Smooth muscle cell of the brain vasculature (primary cell): ENCODE measurements at regions not wholly inside any gene's neighbourhood (a gene's known extent, or its start where the extent isn't known, plus 50 kb on each side); places are given as distances from the start of the nearest gene placed in this dataset.
"Not testable (repeated sequence)": the region's sequence is repeated elsewhere in the genome, so short reads cannot be mapped to it uniquely, and the experiment has no call there.

Experiments
- DNase-seq: peaks from one replicate; pipeline ENCODE4 v3.0.0-alpha.2; 2012; ENCODE audit warnings: low read depth, low spot score

GRCh38 chr10:44114441-44114840 is 270.5 kb downstream of the CXCL12 start:
- no peak for DNase-seq

DNA sequence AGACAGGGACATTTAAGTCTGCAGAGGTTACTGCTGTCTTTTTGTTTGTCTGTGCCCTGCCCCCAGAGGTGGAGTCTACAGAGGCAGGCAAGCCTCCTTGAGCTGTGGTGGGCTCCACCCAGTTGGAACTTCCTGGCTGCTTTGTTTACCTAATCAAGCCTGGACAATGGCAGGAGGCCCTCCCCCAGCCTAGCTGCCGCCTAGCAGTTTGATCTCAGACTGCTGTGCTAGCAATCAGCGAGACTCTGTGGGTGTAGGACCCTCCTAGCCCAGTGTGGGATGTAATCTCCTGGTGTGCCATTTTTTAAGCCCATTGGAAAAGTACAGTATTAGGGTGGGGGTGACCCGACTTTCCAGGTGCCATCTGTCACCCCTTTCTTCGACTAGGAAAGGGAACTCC is 272.6 kb downstream of the CXCL12 start:
- DNase-seq, result not testable (repeated sequence)

- no peak for DNase-seq
Measured at GRCh38 chr10:44105696-44106095, 279.2 kb downstream of the CXCL12 start.

- no peak for DNase-seq
Measured at GRCh38 chr10:44102726-44103255, 282.1 kb downstream of the CXCL12 start.

DNA sequence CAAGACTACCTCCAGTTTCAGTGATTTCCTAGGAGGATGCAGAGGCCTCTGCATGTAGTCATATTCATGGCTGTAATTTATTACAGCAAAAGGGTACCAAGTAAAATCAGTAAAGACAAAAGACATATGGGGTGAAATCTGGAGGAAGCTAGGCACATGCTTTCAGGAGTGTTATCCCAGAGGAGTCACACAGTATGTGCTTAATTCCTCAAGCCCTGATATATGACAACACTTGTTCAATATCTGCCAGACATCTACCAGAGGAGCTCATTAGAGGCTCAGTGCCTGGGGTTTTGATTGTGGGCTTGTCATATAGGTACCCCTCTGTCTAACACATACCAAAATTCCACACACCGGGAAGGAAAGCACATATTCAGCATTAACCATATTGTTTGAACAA is 283.8 kb downstream of the CXCL12 start:
- no peak for DNase-seq

- DNase-seq, result no peak
Measured at GRCh38 chr10:44099511-44099910, 285.4 kb downstream of the CXCL12 start.

DNA sequence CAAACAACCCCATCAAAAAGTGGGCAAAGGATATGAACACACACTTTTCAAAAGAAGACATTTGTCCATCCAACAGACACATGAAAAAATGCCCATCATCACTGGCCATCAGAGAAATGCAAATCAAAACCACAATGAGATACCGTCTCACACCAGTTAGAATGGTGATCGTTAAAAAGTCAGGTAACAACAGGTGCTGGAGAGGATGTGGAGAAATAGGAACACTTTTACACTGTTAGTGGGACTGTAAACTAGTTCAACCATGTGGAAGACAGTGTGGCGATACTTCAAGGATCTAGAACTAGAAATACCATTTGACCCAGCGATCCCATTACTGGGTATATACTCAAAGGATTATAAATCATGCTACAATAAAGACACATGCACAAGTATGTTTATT is 288.7 kb downstream of the CXCL12 start:
- not testable (repeated sequence) for DNase-seq

DNA sequence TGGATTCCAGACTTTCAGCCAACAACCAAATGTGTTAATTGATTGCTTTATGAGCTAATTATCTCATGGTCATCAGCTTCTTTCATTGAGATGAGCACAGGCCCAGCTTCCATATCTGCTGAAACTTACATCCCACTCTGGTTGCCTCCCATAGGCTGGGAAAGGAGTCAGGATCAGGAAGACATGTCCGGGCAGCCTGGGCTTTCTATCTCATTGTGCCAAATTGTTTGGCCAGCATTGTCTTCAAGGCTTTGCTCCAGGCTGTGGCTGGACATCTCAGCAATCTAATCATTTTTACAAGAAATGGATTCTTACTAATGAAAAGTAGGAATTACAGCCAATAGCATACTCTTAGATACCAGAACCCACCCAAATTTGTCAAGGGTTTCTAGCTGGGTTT is 295.2 kb downstream of the CXCL12 start:
- DNase-seq, result no peak

GRCh38 chr10:44087403-44087802 is 297.5 kb downstream of the CXCL12 start:
- DNase-seq, result no peak

GRCh38 chr10:44083719-44084400 is 301.0 kb downstream of the CXCL12 start:
- DNase-seq, result no peak

DNA sequence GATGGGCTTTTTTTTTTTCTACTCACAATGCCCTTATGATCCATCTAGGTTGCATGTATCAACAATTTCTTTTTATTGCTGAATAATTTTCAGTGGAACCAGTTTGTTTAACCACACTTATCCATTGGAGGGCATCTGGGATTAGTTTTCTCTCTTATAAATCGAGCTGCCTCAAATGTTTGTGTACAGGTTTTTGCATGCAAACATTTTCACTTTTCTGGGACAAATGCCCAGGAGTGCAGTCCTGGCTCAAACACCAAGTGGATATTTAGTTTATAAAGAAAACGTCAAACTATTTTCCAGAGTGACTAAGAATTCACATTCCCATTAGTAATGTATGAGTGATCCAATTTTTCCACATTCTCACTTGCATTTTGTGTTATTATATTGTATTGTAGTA is 313.4 kb downstream of the CXCL12 start:
- no peak for DNase-seq

DNA sequence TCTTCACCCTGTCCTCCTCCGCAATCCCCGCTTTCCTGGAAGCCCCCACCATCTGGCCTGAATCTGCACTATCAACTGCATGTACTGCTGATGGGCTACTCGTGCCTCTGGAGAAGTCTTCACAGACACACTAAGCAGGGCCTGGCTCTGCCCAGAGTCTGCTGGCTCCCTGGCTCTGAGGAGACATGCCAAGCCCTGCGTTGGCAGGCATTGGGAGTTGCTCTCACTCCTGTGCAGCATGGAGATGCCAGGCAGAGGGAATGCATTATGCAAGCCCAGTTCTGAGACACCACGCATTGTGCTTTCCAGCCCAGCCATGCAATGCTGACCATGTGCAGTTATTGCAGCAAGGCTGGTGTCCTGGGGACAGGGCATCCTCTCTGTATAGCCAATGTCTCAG is 314.6 kb downstream of the CXCL12 start:
- no peak for DNase-seq

- no peak for DNase-seq
Measured at GRCh38 chr10:44069573-44069972, 315.3 kb downstream of the CXCL12 start.

GRCh38 chr10:44068716-44069482 is 316.0 kb downstream of the CXCL12 start:
- no peak for DNase-seq

GRCh38 chr10:44067432-44067831 is 317.5 kb downstream of the CXCL12 start:
- no peak for DNase-seq

- no peak for DNase-seq
Measured at GRCh38 chr10:44066527-44067255, 318.2 kb downstream of the CXCL12 start.

GRCh38 chr10:44065788-44066526 is 318.9 kb downstream of the CXCL12 start:
- DNase-seq, result no peak

- DNase-seq, result no peak
Measured at GRCh38 chr10:44064987-44065787, 319.7 kb downstream of the CXCL12 start.

DNA sequence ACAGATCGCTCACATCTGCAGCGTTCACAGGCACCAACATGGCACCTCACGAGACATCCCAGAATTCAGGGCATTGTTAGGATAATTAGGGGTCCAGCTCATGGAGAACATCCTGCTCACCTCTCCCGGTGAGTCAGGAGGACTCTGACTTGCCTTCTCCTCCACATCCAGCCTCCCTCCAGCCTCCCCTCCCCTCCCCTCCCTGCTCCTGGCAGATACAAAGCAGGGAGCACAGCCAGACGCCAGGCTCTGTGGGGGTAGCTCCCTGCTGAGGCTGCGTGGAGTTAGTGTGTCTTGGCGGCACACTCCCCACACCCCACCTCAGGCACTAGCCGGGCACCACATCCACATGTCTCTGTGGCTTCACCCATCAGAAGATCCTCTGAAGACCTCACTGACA is 320.6 kb downstream of the CXCL12 start:
- no peak for DNase-seq

GRCh38 chr10:44063686-44064085 is 321.2 kb downstream of the CXCL12 start:
- DNase-seq, result no peak

- DNase-seq, result no peak
Measured at GRCh38 chr10:44060719-44061118, 324.2 kb downstream of the CXCL12 start.
